ENCODE measurements at regions not wholly inside any gene's neighbourhood (a gene's known extent, or its start where the extent isn't known, plus 50 kb on each side); places are given as distances from the start of the nearest gene placed in this dataset.

GRCh38 chr11:42647993-42648392 is 663.8 kb upstream of the API5 start:
- peak in 1 of 2 donors; percentile 2 for DNase-seq
- H3K36me3 ChIP-seq: no peaks in the 10 kb centered on the region
- H3K4me3 ChIP-seq: no peak overlapping the region
- no peaks in the 10 kb centered on the region for H3K4me1 ChIP-seq
- peaks cover 0 to 4% (median 0%) of the 10 kb centered on the region in 4 donors for H3K9me3 ChIP-seq
- 63 to 72% (median 65%) methylated on average over 3 of the region's 3 CpGs for WGBS, 5 donors
- no peaks in the 10 kb centered on the region for H3K27me3 ChIP-seq
- intact Hi-C loops (cut with DNase I; ENCODE audit: low total_unique reads): no loop called here
- H3K27ac ChIP-seq: no peak overlapping the region
- TF ChIP-seq EP300 (IDR thresholded peaks at IDR 0.05): no peak
- no peak for TF ChIP-seq CTCF (IDR thresholded peaks at IDR 0.05)
- TF ChIP-seq POLR2AphosphoS5 (IDR thresholded peaks at IDR 0.05): no peak
- TF ChIP-seq POLR2A (IDR thresholded peaks at IDR 0.05): no peak

DNA sequence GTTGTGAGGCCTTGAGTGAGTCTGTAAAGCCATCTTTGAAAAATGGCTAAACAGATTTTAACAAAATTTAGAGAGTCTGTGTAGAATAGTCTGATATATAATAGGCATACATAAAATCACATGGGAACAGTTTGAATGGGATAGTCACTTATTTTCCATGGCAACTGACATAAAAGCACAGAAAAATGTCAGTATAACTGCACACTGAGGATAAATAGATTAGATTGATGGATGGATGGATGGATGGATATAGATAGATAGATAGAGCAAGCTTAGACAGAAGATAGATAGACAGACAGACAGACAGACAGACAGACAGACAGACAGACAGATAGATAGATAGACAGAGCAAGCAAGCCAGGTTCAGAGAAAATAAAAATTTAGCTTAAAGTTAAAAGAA is 660.2 kb upstream of the API5 start:
- H3K36me3 ChIP-seq: no peaks in the 10 kb centered on the region
- no peak overlapping the region for H3K27ac ChIP-seq
- DNase-seq: no peak
- H3K4me3 ChIP-seq: no peak overlapping the region
- no peaks in the 10 kb centered on the region for H3K4me1 ChIP-seq
- no peaks in the 10 kb centered on the region for H3K27me3 ChIP-seq
- TF ChIP-seq POLR2A (IDR thresholded peaks at IDR 0.05): no peak
- no peak for TF ChIP-seq POLR2AphosphoS5 (IDR thresholded peaks at IDR 0.05)
- TF ChIP-seq CTCF (IDR thresholded peaks at IDR 0.05): no peak
- no peak for TF ChIP-seq EP300 (IDR thresholded peaks at IDR 0.05)
- intact Hi-C loops (cut with DNase I; ENCODE audit: low total_unique reads): no loop called here
- H3K9me3 ChIP-seq: peaks cover 0 to 10% (median 0%) of the 10 kb centered on the region in 4 donors

GRCh38 chr11:42657169-42657568 is 654.6 kb upstream of the API5 start:
- H3K4me1 ChIP-seq: no peaks in the 10 kb centered on the region
- no peaks in the 10 kb centered on the region for H3K36me3 ChIP-seq
- H3K4me3 ChIP-seq: no peak overlapping the region
- intact Hi-C loops (cut with DNase I; ENCODE audit: low total_unique reads): no loop called here
- 63 to 79% (median 73%) methylated on average over 3 of the region's 3 CpGs for WGBS, 5 donors
- no peak for DNase-seq
- H3K27ac ChIP-seq: no peak overlapping the region
- H3K27me3 ChIP-seq: no peaks in the 10 kb centered on the region
- H3K9me3 ChIP-seq: peaks cover 0 to 13% (median 3%) of the 10 kb centered on the region in 4 donors
- no peak for TF ChIP-seq POLR2A (IDR thresholded peaks at IDR 0.05)
- TF ChIP-seq POLR2AphosphoS5 (IDR thresholded peaks at IDR 0.05): no peak
- no peak for TF ChIP-seq EP300 (IDR thresholded peaks at IDR 0.05)
- TF ChIP-seq CTCF (IDR thresholded peaks at IDR 0.05): no peak

DNA sequence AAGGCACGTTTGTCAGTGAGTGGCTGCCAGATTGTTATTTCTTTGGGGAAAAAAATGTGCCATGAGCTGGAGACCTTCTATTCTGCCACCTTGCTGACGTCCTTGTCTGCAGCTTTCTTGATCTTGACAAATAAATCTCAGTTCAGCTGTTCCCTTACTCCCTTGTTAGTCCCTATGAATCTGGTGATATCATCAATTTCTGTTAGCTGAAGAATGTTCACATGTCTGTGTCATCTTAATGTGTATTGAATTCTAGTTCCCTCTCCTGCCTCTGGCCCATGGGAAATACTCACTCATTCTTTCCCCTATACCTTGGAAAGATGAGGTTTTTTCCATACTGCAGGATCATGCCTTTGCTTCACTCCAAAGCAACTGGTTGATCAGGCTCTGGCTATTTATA is 649.9 kb upstream of the API5 start:
- Histone ChIP-seq H3K27ac (no peak overlapping the region), H3K27me3 (no peaks in the 10 kb centered on the region), H3K4me1 (no peaks in the 10 kb centered on the region), H3K9me3 (peaks cover 0 to 5% (median 2%) of the 10 kb centered on the region in 4 donors), H3K4me3 (no peak overlapping the region), H3K36me3 (no peaks in the 10 kb centered on the region)
- DNase-seq: no peak
- TF ChIP-seq POLR2AphosphoS5 (IDR thresholded peaks at IDR 0.05): no peak
- no peak for TF ChIP-seq CTCF (IDR thresholded peaks at IDR 0.05)
- no peak for TF ChIP-seq POLR2A (IDR thresholded peaks at IDR 0.05)
- WGBS, 5 donors: 36 to 59% (median 45%) methylated on average over 2 of the region's 2 CpGs
- intact Hi-C loops (cut with DNase I; ENCODE audit: low total_unique reads): no loop called here

Data from stomach (tissue), 8 donors.